NOMO-1 treated with dmso at 0.1 percent for 144 hours (cell line): ENCODE measurements at regions not wholly inside any gene's neighbourhood (a gene's known extent, or its start where the extent isn't known, plus 50 kb on each side); places are given as distances from the start of the nearest gene placed in this dataset.

Source experiments
- DNase-seq: peaks from one replicate; lab custom pipeline; 2025; ENCODE audit not compliant: unreplicated experiment; lab: John Stamatoyannopoulos, UW

DNA sequence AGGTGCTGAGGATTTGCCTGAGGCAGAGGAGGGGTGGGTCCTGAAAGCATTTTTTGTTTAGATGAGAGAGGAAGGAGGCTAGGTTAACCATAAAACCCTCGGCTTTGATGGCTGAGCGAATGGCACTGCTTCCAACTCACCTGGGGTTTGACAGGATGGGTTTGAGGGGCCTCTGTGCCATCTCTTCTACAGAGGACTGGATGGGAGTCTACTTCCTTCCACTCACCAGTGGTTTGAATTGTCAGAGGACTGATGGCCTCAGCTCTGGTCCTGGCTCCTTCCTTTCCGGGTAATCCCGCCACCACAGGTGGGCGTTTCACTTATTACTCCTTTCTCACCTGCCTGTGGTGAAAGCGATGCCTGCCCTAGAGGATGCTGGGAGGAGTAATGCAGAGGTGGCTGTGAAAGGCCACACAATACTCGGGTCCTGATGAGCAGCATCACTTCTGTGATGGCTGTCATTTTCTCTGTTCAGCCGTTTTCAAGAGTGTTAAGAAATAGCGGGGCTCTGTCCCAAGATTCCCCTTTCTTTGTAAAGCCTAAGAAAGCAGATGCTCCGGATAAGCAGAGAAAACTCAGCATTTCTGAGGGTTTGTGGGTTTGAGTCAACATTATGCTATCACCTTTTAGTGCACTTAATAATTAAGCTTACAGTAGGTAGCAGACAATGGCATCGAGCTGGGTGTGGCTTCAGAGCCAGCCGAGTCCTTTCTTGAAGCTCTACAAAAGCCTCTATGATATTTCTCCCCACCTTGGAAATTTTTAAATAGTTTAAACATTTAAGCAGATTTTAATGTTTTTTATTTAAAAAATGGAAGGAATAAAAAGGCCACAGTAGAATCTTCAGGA is 220.7 kb downstream of the HLX start:
- DNase-seq: no peak

- DNase-seq: peak; percentile 81
These were observed 221.4 kb downstream of the HLX start for GRCh38 chr1:221100611-221101010.

- no peak for DNase-seq
These were observed 222.8 kb downstream of the HLX start for GRCh38 chr1:221101807-221102605.

- no peak for DNase-seq
These were observed 225.4 kb downstream of the HLX start for GRCh38 chr1:221104596-221104995.

GRCh38 chr1:221105578-221105977 is 226.3 kb downstream of the HLX start:
- no peak for DNase-seq

DNA sequence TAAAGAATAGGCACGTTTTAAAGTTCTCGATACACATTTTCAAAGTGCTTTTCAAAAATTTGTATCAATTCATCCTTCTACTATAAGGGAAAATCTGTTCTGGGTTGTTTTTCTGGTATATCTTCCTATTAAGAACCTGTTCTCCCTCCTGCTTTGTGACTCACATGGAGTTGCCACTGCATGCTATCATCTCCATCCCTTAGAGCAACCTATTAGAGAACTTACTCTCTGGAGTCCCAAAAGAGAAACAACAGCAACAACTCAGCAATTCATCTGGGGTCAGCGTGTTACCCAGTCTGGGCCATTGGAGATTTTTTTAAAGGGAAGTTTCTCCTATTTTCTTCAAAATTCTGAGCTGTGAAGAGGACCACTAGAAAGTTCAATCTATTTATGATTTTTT is 227.4 kb downstream of the HLX start:
- DNase-seq: no peak

DNA sequence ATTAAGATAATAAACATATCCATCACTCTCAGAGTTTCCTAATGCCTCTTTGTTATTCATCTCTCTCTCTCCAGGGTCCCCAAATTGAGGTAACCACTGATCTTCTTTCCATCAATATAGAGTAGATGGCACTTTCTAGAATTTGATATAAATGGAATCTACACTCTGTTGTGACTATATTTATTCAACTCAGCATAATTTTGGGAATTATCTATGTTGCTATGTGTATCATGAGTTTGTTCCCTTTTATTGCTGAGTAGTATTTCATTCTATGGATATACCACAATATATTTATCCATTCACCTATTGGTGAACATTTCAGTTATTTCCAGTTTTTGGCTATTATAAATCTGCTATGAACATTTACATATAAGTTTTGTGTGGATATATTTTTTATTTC is 230.7 kb downstream of the HLX start:
- no peak for DNase-seq

DNA sequence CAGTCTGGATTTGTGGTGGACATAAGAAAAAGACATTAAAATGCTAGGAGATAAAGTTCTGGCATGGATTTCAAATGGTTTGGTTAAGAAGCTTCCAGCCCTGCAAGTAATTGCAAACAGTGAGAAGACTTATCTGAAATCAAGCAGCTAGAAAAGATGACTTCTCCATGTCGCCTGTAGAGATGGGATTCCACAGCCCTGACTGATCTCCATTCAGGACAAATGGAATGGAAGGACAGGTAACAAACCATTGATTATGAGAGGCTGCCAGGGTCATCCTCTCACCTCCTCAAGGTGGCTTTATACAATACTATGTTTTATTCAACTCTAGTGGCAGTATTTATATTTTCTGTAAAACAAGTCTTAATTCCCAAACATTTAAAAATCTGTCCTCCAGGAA is 237.9 kb downstream of the HLX start:
- no peak for DNase-seq

DNA sequence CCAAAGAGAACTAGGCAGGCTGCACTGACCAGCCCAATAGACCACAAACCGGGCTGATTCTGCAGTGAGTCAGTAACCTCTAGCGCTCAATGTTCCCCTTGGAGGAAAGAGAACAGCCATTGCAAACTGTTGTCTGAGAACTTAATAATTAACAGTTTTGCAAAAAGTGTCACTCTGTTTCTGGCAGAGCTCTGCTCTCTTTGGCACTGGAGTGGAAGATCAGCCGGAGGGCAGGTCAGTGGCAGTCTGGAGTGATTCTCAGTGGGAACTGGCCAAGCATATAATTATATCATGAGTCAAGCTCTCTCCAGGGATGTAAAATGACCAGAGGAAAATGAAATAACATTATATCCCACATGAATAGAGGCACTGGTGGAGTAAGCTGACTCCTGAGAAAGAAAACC is 238.3 kb downstream of the HLX start:
- no peak for DNase-seq

DNA sequence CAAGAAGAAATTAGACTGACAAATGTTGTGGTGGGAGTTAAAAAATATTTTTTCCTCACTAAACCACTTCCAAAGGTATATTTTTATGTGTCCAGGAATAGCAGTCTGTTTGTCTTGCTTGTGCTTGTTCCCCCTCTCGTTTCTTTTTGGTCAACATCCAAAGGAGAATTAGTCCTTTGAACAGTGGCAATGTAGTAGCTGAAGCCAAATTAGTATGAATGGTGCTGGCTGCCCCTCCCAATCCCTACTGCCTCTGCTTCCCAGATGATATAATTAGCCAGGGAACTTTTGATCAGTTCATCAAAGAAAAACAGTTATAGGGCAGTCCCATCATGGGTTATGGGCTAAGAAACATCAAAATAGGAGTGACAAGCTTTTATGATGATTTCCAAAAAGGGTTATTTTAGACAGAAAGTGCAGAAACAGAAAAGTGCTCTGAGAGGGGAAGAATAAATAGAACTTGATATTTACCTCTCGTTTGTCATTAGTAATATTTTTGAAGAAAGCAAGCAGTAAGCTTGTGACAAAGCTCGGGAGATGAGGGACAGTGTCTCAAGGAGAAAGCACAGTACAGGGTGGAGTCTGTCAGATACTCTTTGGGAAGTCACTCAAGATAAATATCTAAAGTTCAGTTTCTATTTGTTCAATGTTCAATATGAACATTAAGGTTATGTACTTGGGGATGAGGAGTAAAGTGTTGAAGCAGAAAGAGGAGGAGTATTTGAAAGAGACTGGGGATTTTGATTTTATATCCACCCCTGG is 239.1 kb downstream of the HLX start:
- no peak for DNase-seq

DNA sequence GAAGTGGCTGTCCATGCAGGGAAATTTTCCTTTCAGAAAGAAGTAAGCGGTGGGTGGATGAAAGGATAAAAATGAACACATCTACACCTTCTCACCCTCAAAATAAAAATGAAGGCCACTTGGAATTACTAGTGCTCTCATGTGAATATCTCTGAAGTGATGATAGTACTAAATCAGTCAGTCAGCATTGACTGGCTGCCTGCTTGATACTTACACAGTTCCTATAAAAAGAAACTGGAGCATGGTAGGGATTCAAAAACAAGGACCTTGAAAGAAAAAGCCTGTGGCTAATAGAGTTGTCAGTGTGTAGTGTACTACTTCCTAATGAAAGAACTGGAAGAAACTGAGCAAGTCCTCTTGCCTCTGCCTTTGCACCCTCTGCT is 239.7 kb downstream of the HLX start:
- no peak for DNase-seq

DNA sequence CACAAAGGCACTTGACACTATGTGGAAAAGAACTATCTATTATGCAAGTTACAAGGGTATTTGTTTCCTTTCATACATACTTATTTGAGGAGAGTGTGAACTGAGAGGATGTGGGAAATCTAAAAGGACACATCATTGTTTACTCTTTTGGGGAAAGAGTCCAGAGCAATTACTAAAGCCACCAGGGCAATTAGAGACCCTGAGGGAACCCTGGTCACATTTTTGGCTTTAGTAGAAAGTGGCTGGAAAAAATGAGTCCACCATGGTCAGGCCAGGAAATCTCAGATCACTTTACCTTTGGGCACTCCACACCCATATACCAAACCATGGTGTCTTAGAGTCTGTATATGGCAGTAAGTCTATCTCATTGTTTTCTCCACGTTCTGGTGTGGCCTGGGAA is 243.3 kb downstream of the HLX start:
- DNase-seq: no peak

DNA sequence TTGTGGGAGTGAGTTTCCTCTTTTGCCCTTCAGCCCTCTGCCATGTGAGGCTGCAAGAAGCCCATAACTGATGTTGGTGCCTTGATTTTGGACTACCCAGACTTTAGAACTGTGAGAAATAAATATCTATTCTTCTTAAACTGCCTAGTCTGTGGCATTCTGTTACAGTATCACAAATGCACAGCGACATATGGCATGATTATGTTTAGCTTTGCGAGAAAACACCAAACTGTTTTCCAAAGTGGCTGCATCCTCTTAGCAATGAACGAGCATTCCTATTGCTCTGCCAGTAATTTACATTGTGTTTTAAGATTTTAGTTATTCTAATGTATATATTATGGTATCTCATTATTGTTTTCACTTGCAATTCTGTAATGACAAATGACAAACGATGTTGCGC is 246.7 kb downstream of the HLX start:
- DNase-seq: no peak

DNA sequence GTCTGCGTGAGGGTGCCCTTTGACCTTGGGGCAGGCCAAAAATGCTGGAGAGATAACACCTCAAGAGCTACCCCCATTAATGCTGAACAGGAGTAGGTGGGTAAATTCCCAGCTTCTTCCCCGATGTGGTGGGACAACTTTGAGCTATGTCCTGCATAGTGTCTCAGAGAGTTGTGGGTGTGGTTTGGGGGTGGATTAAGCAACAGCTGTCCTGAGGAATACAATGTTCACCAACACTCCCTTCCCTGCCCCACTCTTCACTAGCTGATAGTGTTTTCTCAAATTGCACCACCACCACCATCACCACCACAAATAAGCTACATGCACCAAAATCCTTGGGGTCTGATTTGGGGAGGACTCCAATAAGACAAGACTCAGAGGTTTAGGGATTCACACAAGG is 258.4 kb downstream of the HLX start:
- no peak for DNase-seq

DNA sequence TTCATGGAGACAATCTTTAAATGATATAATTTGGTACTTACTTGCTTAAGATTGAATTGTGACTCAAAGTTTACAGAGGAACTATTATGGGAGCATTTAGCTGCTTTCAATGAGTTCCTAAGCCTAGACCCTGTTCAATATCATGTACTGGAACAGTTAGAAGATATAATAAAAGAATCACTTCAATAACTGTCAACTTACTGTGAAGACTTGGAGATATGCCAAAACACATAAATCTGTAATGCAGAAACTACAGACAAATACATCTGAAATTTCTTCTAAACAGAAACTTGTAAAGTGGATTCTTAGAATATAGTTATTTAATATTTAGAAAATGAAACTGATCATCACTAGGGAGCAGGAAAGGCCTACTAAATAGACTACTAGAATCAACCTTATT is 259.3 kb downstream of the HLX start:
- no peak for DNase-seq

DNA sequence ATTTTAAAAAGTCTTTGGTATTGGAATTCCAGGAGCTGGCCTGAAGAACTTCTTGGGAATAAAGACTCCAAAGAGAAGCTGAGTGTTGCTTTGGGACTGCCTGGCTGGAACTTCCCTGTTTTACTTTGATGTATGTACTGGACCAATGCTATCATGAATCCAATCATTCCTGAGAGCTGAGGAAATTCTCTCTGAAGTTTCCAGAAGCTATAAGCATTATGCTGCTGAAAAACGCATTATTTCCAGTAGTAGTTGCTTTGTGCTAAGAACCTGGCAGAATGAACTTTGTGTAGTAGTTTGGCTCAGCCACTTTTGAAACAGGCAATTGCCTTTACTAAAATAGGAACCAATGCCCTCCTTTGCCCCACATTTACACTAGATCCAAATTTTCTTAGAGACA is 260.7 kb downstream of the HLX start:
- DNase-seq: no peak

DNA sequence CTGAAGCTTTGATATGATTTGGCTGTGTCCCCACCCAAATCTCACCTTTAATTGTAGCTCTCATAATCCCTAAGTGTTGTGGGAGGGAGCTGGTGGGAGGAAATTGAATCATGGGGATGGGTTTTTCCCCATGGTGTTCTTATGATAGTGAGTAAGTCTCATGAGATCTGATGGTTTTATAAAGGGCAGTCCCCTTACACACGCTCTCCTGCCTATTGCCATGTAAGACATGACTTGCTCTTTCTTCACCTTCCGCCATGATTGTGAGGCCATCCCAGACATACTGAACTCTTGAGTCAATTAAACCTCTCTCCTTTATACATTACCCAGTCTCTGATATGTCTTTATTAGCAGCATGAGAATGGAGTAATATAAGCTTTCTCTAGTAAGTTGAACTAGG is 261.9 kb downstream of the HLX start:
- no peak for DNase-seq

GRCh38 chr1:221141606-221142285 is 262.5 kb downstream of the HLX start:
- no peak for DNase-seq

DNA sequence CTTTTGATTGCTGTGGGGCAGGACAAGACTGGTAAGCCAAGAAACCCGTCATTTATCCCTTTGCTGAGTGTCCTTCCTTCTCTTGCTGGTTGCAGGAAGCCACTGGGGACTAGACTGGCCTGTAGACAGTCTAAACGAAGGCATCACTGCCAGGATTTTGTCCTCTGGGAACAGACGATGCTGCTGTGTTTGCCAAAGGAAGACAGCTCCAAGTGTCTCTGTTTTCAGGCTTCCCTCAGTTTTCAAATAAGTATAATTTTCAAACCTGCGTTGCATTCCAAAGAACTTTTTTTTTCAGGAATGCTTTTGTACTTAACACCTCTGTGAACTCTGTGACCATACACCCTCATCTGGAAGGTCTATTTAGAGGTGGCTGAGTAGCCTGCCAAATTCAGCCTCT is 269.4 kb downstream of the HLX start:
- no peak for DNase-seq

DNA sequence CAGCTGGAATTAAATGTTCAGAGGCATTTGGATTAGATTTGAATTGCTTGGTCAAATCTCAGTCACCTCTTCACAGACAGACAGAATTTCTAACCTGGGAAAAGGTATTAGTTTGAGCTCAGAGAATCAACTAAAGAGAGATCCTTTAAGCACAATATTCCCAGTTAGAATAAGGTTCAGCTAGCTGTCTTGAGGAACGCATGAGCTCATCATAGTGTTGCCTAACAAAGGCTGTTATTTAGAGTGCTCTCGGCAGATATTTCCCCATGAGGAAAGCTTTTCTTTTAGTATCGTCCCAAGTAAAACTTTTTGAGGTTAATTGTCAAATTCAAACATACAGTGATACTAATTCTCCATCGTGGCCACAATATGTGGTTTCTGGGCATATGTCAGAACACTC is 269.9 kb downstream of the HLX start:
- no peak for DNase-seq

DNA sequence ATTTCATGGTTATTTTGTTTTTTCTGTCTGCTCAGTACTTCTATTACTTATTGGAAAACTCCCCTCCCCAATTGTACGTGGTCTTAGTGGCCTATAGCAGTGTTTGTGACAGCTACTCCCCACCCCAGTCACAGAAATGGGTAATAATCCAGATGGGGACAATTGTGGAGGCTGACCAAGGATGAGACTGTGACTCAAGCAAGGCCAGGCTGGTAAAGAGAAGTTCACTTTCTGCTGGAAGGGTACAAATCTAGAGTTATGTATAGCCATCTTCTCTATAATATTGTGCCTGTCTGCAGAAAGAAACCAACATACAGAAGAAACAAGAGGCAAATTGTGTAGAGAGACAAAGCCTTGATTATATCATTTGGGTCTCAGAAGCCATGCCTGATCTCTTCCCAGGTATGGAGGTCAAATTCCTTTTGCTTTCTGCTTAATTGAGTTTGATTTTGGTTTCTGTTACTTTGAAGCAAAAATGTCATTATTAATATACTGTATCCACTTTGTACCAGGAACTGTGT is 270.4 kb downstream of the HLX start:
- DNase-seq: no peak
